RWPE1 (cell line): ENCODE measurements at regions not wholly inside any gene's neighbourhood (a gene's known extent, or its start where the extent isn't known, plus 50 kb on each side); places are given as distances from the start of the nearest gene placed in this dataset.
"Not testable (repeated sequence)": the region's sequence is repeated elsewhere in the genome, so short reads cannot be mapped to it uniquely, and the experiment has no call there.

ENCODE experiments used
- CTCF ChIA-PET: fragments of 350-600 bp; sonication (Branson Sonifier 250); formaldehyde crosslinking; extraction: SDS; loops from one replicate; lab custom pipeline; 2021; lab: Yijun Ruan, JAX
- POLR2A ChIA-PET: fragments of 400-600 bp; formaldehyde crosslinking; extraction: SDS; loops from one replicate; lab custom pipeline; 2020; ENCODE audit warnings: antibody characterized with exemption; ENCODE audit not compliant: low non-redundant PET; lab: Yijun Ruan, JAX
- DNase-seq: peaks from one replicate; pipeline ENCODE4 v3.0.0; 2012; ENCODE audit warnings: low spot score
- H3K27ac ChIP-seq: fragments of 450-650 bp; 2 replicates; pipeline ENCODE4 v1.5.1; 2017
- CTCF ChIP-seq: fragments of 450-650 bp; conservative IDR thresholded peaks from 2 replicates; pipeline ENCODE4 v1.5.1; 2017; ENCODE audit warnings: low read depth, mild to moderate bottlenecking

GRCh38 chr5:75886706-75887105 lies 169.5 kb upstream of the POC5 start:
- CTCF ChIA-PET, result interaction anchor here (0.9 kb wide), 1 partner anchor 16 kb away, joined by 3 read pairs; no protein-coding TSS in a partner anchor
- POLR2A ChIA-PET, result no interaction called here
- DNase-seq, result no peak
- no peak for TF ChIP-seq CTCF
- no peak overlapping the region for H3K27ac ChIP-seq

- no peak overlapping the region for H3K27ac ChIP-seq
- ChIA-PET POLR2A (no interaction called here), CTCF (interaction anchor here (0.9 to 1.2 kb wide), 2 partner anchors 16 to 289 kb away, joined by 3 read pairs; no protein-coding TSS in a partner anchor)
- 0 out of 2 replicates have a peak, but pooled peaks have one; percentile 7 for TF ChIP-seq CTCF
- DNase-seq, result no peak
Measured at GRCh38 chr5:75885849-75886596, 168.8 kb upstream of the POC5 start.

DNA sequence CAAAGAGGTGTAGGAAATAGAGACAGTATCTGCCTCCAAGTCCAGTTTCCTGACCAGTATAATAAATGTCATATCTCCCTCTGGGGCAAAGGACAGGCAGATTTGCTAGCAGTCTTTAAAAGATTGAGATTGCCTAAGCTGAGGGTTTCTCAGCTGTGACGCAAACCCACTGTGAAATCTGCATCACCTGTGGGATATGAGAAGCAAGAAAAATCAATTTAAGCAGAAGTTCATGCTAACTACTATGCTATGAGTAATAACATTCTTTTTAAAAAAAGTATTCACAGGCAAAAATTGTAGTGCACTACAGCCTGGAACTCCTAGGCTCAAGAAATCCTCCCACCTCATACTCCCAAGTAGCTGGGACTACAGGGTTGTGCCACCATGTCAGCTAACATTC lies 168.1 kb upstream of the POC5 start:
- CTCF ChIA-PET, result interaction anchor here (1.2 kb wide), 1 partner anchor 290 kb away, joined by 3 read pairs; no protein-coding TSS in a partner anchor
- DNase-seq, result no peak
- H3K27ac ChIP-seq, result no peak overlapping the region
- POLR2A ChIA-PET, result no interaction called here
- no peak for TF ChIP-seq CTCF

DNA sequence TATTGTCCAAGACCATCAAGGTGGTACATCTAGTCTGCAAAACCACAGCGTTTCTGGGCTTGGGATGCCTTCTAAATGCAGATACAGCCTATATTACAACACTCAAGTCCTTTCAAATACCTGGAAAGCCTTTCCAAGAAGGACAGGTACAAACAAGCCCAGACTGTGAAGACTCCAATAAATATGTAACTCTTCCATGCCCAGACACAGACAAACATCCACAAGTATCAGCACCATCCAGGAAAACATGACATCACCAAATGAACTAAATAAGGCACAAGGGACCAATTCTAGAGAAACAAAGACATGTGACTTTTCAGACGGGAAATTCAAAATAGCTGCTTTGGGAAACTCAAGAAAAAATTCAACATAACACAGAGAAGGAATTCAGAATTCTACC lies 152.7 kb upstream of the POC5 start:
- ChIA-PET POLR2A (no interaction called here), CTCF (no interaction called here)
- TF ChIP-seq CTCF, result no peak
- peak; percentile 50 for DNase-seq
- H3K27ac ChIP-seq, result no peak overlapping the region

DNA sequence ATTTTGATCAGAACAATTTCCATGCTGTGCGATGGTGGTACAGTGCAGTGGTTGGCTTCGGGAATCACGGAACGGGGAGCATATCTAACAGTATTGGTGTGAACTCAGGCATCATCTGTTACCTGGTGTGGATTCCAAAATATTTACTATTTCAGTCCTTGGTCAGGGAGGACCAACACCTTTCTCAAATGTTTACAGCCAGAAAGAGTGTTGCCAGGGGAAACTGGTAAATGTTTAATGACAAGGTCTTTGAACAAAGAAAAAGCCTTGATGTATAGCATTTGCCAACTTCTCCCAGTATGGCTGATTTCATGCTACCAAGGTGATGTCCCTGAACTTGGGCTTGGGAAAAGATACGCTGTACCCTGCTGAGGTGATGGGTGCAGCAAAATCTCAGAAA lies 145.6 kb upstream of the POC5 start:
- TF ChIP-seq CTCF, result no peak
- H3K27ac ChIP-seq, result no peak overlapping the region
- POLR2A ChIA-PET, result no interaction called here
- DNase-seq, result no peak
- CTCF ChIA-PET, result no interaction called here

GRCh38 chr5:75859621-75860020 lies 142.4 kb upstream of the POC5 start:
- DNase-seq, H3K27ac ChIP-seq, CTCF ChIA-PET, POLR2A ChIA-PET: not testable (repeated sequence)

- no peak for TF ChIP-seq CTCF
- ChIA-PET POLR2A (no interaction called here), CTCF (no interaction called here)
- no peak overlapping the region for H3K27ac ChIP-seq
- DNase-seq, result no peak
Measured at GRCh38 chr5:75856056-75856455, 138.8 kb upstream of the POC5 start.
